GM21381 (cell line): ENCODE measurements at regions not wholly inside any gene's neighbourhood (a gene's known extent, or its start where the extent isn't known, plus 50 kb on each side); places are given as distances from the start of the nearest gene placed in this dataset.
"Not testable (repeated sequence)": the region's sequence is repeated elsewhere in the genome, so short reads cannot be mapped to it uniquely, and the experiment has no call there.

ENCODE experiments used
- ATAC-seq: cut with Tn5 transposase; IDR thresholded peaks from one replicate; pipeline ENCODE4 v1.9.1; 2021; ENCODE audit warnings: mild to moderate bottlenecking, moderate library complexity; ENCODE audit not compliant: unreplicated experiment

- not testable (repeated sequence) for ATAC-seq
These were observed 251.7 kb upstream of the PODXL start for GRCh38 chr7:131808156-131808555.

- no peak for ATAC-seq
These were observed 247.4 kb upstream of the PODXL start for GRCh38 chr7:131803816-131804215.

GRCh38 chr7:131802195-131802864 lies 245.9 kb upstream of the PODXL start:
- ATAC-seq = no peak

DNA sequence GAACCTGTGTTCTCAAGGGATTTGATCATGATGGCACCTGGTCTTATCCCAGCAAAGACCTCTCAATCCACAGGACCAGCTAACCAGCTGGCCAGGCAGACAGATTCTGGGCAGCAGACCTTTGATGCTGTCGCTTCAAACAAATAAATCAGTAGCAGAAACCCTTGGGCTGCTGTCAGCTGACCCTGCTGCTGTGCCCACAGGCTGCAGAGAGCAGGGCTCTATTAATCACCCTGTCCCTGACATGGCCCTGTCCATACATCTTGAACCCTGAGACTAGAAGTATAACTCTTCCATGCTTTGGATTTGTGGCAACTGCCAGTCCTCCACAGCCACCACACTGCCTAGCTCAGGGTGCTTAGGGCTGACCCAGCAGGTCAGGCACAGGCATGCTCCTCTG lies 244.1 kb upstream of the PODXL start:
- ATAC-seq = no peak

GRCh38 chr7:131800008-131800407 lies 243.6 kb upstream of the PODXL start:
- ATAC-seq = no peak

DNA sequence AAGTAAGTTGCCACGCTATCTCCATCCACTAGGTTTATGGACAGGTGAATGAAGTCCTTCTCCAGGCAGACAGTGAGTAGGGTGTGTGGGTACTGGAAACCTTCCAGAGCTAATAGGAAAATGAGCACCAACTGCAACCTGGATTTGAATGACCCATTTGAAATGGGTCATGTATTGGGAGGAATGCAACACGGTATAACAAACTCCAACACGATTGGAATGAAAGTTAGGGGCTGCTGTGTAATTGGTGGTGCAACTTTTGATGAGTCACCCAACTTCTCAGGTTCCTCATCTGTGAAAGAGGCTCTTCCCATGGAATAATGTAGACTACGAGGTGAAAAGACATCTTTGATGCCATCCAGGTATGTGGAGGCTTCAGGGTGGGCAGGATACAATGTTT lies 241.4 kb upstream of the PODXL start:
- ATAC-seq = no peak

DNA sequence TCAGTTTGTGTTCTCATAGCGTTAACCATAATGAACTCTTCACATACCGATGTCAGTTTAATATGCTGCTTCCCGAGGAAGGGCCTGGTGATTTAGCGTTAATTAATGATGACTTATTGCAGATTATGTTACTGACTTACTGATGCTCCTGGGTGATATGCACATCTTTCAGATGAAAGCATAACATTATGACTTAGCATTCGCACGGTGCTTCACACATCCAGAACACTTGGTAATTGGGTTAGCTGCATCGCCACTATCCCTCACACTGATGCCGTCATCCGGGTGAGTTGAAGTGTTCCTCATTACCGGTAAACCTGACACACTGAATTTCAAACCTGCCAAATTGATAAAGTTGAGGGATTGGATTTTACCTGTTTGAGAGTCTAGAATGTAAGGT lies 239.0 kb upstream of the PODXL start:
- no peak for ATAC-seq

DNA sequence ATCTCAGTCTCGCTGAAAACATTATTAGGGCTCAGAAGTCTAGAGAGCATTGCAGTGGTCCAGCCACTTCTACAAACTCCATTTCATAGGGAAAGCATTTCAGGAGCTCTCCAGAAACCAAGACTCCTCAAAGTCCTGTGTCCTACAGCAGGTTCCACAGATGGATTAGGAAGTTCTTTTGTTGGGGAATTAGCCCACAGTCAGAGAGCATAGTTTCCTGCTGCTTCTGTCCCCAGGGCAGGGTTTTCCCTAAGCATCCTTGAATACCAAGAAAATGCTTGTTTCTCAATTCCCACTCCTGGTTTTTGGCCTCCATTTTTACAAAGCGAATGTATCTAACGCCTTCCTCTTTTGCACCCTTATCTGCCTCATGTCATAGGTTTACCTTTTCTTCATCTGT lies 235.9 kb upstream of the PODXL start:
- no peak for ATAC-seq

- ATAC-seq = no peak
These were observed 230.7 kb upstream of the PODXL start for GRCh38 chr7:131787101-131787500.

DNA sequence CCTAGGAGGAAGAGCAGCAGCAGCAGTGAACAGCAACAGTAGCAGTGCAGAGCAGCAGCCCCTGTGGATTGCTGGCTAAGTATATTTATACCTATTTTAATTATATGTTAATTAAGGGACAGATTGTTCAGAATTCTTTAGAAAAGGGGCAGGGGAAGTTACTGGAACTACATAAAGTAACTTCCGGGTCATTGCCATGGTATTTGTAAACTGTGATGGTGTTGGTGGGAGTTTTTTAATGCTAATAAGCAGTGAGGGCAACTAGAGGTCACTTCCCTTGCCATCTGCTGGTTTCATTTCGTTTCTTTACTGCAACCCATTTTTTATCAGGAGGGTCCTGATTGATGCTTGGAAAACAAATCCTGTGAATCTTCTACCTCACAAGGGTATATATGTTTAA lies 229.8 kb upstream of the PODXL start:
- ATAC-seq = no peak

- ATAC-seq = no peak
These were observed 222.2 kb upstream of the PODXL start for GRCh38 chr7:131778601-131779000.

DNA sequence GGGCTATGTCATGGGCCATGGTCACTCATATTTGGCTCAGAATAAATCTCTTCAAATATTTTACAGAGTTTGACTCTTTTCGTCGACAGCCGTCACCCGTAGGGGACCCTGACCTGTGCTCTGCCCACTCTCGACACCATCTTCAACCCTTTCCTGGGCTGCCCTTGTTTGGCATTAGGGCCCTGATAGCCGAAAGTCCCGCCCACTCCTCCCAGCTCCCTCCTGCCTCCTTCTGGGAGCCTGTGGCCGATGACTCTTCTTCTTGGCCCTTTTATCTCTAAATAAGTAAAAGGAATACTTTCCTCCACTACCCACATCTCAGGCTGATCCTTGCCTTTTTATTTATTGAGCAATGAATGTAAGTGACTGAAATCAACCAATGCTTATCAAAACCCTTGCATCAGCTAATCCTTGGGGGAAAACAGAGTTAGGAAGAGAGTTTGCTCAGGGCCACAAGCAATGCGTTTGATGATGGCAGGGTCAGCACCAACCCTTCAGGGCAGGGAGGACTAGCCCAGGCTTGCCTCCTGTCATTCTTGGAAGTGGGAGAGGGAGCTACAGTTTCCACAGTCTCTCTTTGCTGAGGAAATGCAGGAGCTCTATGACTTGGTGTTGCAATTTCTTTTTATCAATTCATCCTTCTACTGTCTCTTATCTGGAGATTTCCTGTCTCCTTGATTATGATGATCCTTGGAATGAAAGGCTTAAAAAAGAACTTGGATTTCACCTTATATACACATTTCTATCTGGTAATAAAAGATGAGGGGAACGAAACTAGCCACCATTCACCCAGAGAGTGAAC lies 218.2 kb upstream of the PODXL start:
- no peak for ATAC-seq

DNA sequence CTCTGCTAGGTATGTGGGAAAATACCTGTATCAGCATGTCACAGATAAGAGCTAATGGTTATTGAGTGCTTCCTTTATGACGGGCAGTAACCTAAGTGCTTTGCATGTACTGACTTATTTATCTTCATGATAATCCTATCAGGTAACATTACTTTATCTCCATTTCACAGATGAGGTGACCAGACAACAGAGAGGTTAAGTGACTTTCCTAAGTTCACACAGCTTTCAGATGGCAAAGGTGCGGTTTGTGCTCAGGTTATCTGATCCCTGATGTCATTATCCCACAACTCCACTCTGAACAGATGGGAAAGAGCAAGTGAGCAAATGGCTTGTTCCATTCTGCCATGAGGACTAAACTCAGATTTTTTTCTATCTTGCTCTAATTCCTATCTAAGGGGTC lies 217.0 kb upstream of the PODXL start:
- ATAC-seq = no peak

GRCh38 chr7:131769241-131769640 lies 212.8 kb upstream of the PODXL start:
- no peak for ATAC-seq

- ATAC-seq = no peak
These were observed 211.2 kb upstream of the PODXL start for GRCh38 chr7:131767591-131767990.

GRCh38 chr7:131765575-131765974 lies 209.1 kb upstream of the PODXL start:
- ATAC-seq = no peak

DNA sequence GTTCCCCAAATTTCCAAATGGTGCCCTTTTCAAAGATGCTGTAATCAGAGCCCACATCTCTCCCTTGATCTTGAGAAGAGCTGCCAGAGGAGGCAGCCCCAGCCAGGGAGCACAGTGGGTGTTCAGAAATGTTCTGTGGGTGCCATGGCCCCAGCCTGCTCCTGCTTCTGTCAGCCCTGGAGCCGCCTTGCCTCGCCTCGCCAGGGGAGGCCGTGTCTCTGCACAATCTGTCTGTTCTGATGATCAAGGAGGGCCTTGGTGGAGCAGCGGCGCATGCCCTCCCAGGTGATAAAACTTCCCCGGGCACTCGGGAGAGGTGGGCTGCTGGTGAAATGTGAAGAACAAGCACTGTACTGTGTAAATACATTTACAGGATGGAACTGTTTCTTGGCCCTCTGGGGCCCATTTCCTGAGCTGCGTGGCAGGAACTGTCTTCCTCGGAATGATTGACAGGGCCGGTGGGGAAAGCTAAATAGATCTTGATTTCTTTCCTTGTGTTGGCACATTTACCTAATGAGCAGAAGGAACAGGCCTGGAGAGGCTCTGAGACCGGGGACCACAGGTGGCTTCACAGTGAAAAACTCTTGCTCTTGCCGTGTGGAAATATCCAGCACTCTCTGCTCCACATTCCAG lies 207.8 kb upstream of the PODXL start:
- ATAC-seq = no peak

GRCh38 chr7:131762753-131763152 lies 206.3 kb upstream of the PODXL start:
- ATAC-seq = no peak

DNA sequence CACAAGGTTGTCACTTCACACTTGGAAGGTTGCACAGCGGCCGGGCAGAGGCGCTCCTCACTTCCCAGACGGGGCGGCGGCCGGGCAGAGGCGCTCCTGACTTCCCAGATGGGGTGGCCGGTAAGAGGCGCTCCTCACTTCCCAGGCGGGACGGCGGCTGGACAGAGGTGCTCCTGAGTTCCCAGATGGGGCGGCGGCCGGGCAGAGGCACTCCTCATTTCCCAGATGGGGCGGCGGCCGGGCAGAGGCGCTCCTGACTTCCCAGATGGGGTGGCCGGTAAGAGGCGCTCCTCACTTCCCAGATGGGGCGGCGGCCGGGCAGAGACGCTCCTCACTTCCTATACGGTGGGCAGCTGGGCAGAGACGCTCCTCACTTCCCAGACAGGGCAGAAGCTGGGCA lies 199.4 kb upstream of the PODXL start:
- not testable (repeated sequence) for ATAC-seq

GRCh38 chr7:131753620-131754222 lies 197.3 kb upstream of the PODXL start:
- ATAC-seq = no peak

- no peak for ATAC-seq
These were observed 191.3 kb upstream of the PODXL start for GRCh38 chr7:131747658-131748232.
